Testis (tissue), 2 donors: ENCODE measurements at regions not wholly inside any gene's neighbourhood (a gene's known extent, or its start where the extent isn't known, plus 50 kb on each side); places are given as distances from the start of the nearest gene placed in this dataset.

Source experiments
- DNase-seq: peaks from one replicate; pipeline ENCODE4 v3.0.0-alpha.2; 2019
- H3K27ac ChIP-seq, 2 donors: fragments of 200-600 bp; sonication (generic); one replicate each; pipeline ENCODE4 v1.5.1; 2019
- H3K27me3 ChIP-seq: fragments of 200-600 bp; sonication (generic); one replicate; pipeline ENCODE4 v1.5.1; 2019
- H3K36me3 ChIP-seq: fragments of 200-600 bp; sonication (generic); one replicate; pipeline ENCODE4 v1.5.1; 2017; ENCODE audit warnings: low read depth; ENCODE audit errors: missing control alignments
- H3K4me1 ChIP-seq: fragments of 200-600 bp; sonication (generic); one replicate; pipeline ENCODE4 v1.5.1; 2019
- H3K4me3 ChIP-seq, 2 donors: fragments of 200-600 bp; sonication (generic); one replicate each; pipeline ENCODE4 v1.5.1; 2017 to 2019
- H3K9me3 ChIP-seq: fragments of 200-600 bp; sonication (generic); one replicate; pipeline ENCODE4 v1.5.1; 2017
- CTCF ChIP-seq, 3 experiments: fragments of 450-650 bp in 2 of 3; fragments of 200-600 bp in 1 of 3; sonication (generic) in 1 of 3; IDR thresholded peaks; one replicate each; pipeline ENCODE4 v1.5.1; 2016 to 2019; ENCODE audit warnings: antibody characterized with exemption in 3 of 3, mild to moderate bottlenecking in 2 of 3, moderate library complexity in 1 of 3
- POLR2A ChIP-seq: fragments of 450-650 bp; IDR thresholded peaks from one replicate; pipeline ENCODE4 v1.6.1; 2017; ENCODE audit warnings: antibody characterized with exemption, mild to moderate bottlenecking, moderate library complexity
- WGBS, 2 donors: methylation state at CpG; one replicate each; pipeline ENCODE4 v1.1.5; 2018; 5-methylcytosine and 5-hydroxymethylcytosine counted together
- intact Hi-C: fragments of 100-400 bp; cut with DNase I; formaldehyde crosslinking; loops from one replicate; pipeline ENCODE4 v1.15.1; 2023; ENCODE audit warnings: low total_unique reads

DNA sequence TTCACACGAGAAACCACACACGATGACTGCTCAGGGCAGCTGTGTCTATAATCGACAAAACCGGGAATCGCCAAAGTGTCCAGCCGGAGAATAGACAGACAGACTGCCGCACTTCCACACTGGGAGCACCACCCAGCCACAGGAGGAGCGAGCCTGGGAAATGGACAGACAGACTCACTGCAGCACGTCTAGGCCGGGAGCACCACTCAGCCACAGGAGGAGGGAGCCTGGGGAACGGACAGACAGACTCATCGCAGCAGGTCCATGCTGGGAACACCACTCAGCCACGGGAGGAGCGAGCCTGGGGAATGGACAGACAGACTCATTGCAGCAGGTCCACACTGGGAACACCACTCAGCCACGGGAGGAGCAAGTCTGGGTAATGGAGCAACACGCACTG is 137.2 kb downstream of the BRD1 start:
- TF ChIP-seq CTCF (IDR thresholded peaks at IDR 0.05) (no peak), POLR2A (no peak)
- Histone ChIP-seq H3K4me3 (no peak overlapping the region), H3K4me1 (no peaks in the 10 kb centered on the region), H3K9me3 (no peaks in the 10 kb centered on the region), H3K36me3 (no peaks in the 10 kb centered on the region), H3K27ac (no peak overlapping the region), H3K27me3 (no peaks in the 10 kb centered on the region)
- no peak for DNase-seq
- intact Hi-C loops, result no loop called here
- 80% methylated on average over 16 of the region's 16 CpGs for WGBS, 2 donors

DNA sequence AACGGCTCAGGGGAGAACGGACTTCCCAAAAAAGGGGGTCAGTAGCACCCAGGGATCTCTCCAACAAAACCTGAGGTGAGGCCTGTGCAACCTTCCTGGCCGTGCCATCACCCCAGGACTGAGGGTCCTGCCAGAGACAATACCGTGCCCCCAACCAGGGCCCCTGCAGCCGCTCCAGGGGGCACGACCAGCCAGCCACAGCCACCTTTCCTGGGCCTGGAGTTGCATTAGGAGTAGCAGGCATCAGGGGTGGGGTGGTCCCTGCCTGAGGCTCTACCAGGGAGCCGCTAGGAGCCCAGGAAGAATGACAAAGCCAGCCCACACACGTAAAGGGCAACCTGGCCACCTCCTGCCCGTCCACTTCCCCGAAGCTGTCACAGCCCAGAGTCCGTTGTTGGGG is 137.8 kb downstream of the BRD1 start:
- WGBS, 2 donors, result 83 to 86% methylated on average over 8 to 11 of the region's 11 CpGs
- DNase-seq, result no peak
- H3K27me3 ChIP-seq, result no peaks in the 10 kb centered on the region

DNA sequence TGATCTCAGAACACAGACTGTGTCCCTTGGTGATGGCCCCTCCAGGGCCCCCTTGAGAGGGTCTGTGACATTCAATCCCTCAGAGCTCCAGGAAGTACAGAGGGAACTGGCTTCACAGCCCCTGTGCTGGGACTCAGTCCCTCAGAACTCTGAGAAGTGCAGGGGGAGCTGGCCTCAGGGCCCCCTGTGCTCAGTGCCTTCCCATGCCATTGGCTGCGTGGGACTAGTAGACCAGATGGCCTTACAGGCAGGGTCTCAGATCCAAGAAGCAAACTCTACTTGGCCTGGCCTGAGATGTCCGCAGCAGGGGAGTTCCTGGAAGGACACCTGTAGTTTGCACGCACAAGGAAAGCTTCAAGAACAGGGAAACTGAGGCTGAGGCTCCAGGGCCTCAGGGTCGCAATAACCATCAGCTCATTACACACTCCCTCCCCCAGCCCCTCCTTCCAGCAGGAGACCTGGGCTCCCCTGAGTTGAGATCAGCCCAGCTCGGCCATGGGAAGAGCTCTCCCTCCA is 138.4 kb downstream of the BRD1 start:
- H3K4me1 ChIP-seq, result no peaks in the 10 kb centered on the region
- no peak for DNase-seq
- TF ChIP-seq CTCF (IDR thresholded peaks at IDR 0.05), result no peak
- TF ChIP-seq POLR2A, result no peak
- no peak overlapping the region for H3K4me3 ChIP-seq
- H3K9me3 ChIP-seq, result no peaks in the 10 kb centered on the region
- H3K27ac ChIP-seq, result no peak overlapping the region
- intact Hi-C loops, result no loop called here
- H3K36me3 ChIP-seq, result no peaks in the 10 kb centered on the region
- WGBS, 2 donors, result 83 to 100% methylated on average over 2 to 5 of the region's 5 CpGs
- no peaks in the 10 kb centered on the region for H3K27me3 ChIP-seq

More for the DNA sequence above, 137.8 kb downstream of the BRD1 start:
- Histone ChIP-seq H3K4me3 (no peak overlapping the region), H3K36me3 (no peaks in the 10 kb centered on the region), H3K9me3 (no peaks in the 10 kb centered on the region), H3K4me1 (no peaks in the 10 kb centered on the region), H3K27ac (no peak overlapping the region)
- intact Hi-C loops, result no loop called here
- TF ChIP-seq CTCF (IDR thresholded peaks at IDR 0.05), result no peak
- TF ChIP-seq POLR2A, result no peak

DNA sequence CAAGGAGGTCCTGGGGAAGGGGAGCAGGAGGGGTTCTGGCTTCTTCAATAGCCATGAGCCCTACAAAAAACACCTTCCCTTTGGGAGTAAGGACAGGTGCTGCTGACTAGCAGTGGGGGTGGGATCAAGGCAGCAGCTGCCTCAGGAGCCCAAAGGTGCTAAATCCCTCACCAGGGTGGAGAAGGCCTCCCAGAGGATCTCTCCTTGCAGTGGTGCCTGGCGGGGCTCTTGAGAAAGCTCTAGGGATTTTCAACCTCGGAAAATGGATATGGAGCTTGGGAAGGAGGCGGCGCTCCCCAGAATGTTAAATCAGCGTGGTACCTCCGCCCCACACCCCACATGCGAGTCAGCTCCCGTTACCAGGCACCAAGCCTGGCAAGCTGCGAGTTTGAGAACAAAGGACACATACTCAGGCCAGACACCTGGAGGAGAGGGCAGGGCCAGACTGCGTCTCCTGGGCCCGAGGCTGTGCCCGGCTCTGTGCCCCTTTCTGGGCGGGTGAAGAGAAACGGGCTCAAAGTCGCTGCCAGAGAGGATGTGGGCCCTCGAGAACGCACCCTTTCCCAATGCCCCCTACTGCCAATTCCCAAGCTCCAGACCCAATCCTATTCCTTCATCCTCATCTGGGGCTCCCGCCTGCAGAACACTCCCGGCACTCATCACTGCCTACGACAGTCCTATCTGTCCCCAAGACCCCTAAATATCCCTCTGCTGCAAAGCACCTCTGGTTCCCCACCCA is 139.0 kb downstream of the BRD1 start:
- no peak for DNase-seq
- TF ChIP-seq CTCF (IDR thresholded peaks at IDR 0.05) (no peak), POLR2A (no peak)
- intact Hi-C loops, result no loop called here
- H3K9me3 ChIP-seq, result no peaks in the 10 kb centered on the region
- H3K27ac ChIP-seq, result no peak overlapping the region
- 75 to 79% methylated on average over 16 to 20 of the region's 20 CpGs for WGBS, 2 donors
- no peaks in the 10 kb centered on the region for H3K27me3 ChIP-seq
- no peak overlapping the region for H3K4me3 ChIP-seq
- H3K4me1 ChIP-seq, result no peaks in the 10 kb centered on the region
- H3K36me3 ChIP-seq, result no peaks in the 10 kb centered on the region
